ENCODE measurements at regions not wholly inside any gene's neighbourhood (a gene's known extent, or its start where the extent isn't known, plus 50 kb on each side); places are given as distances from the start of the nearest gene placed in this dataset.

GRCh38 chr5:61993295-61993927 lies 312.6 kb upstream of the KIF2A start:
- 52% methylated on average over 5 of the region's 7 CpGs for WGBS (ENCODE audit: low lambda C conversion rate)

More at GRCh38 chr5:61993295-61993927, 312.6 kb upstream of the KIF2A start:
- Histone ChIP-seq H3K9me3 (no peaks in the 10 kb centered on the region), H3K4me3 (ENCODE audit: low read depth in 2 of 2, low read length in 1 of 2) (no peak overlapping the region), H3K4me2 (no peak overlapping the region), H4K20me1 (ENCODE audit: insufficient read depth) (no peaks in the 10 kb centered on the region), H2AFZ (ENCODE audit: low read depth) (no peak overlapping the region), H3K36me3 (replicated peaks in 1 of 2; ENCODE audit: control insufficient read depth in 1 of 2, insufficient read depth in 2 of 2, low read length in 1 of 2) (no peaks in the 10 kb centered on the region), H3K4me1 (ENCODE audit: control insufficient read depth in 1 of 2, insufficient read depth in 2 of 2, low read depth in 1 of 2, low read length in 1 of 2) (peaks cover 0 to 10% of the 10 kb centered on the region in 2 experiments; a peak in 2 of 4 replicates), H3K9me2 (no peaks in the 10 kb centered on the region), H3K27me3 (ENCODE audit: insufficient read depth) (no peaks in the 10 kb centered on the region), H3F3A (replicated peaks; ENCODE audit: insufficient read depth) (no peaks in the 10 kb centered on the region), H3K27ac (ENCODE audit: low read depth in 2 of 2, low read length in 1 of 2) (no peak overlapping the region), H3K9ac (no peak overlapping the region), H3K79me2 (ENCODE audit: insufficient read depth) (no peaks in the 10 kb centered on the region)
- CTCF ChIA-PET: interaction anchor here (1.5 to 2.1 kb wide), 3 partner anchors 9 to 59 kb away, joined by 4 to 6 read pairs (median 4); no protein-coding TSS in a partner anchor
- DNase-seq: no peak
- POLR2A ChIA-PET: no interaction called here
- TF ChIP-seq TEAD4 (IDR thresholded peaks at IDR 0.05; ENCODE audit: borderline replicate concordance, insufficient read depth): no peak
- TF ChIP-seq NRF1 (IDR thresholded peaks at IDR 0.05; ENCODE audit: low read depth, low read length): no peak
- no peak for TF ChIP-seq IRF3 (IDR thresholded peaks at IDR 0.05; ENCODE audit: low read depth, low read length)
- no peak for TF ChIP-seq PBX3 (IDR thresholded peaks at IDR 0.05)
- no peak for TF ChIP-seq POLR2AphosphoS5 (IDR thresholded peaks at IDR 0.05; ENCODE audit: low read depth, low read length)
- no peak for TF ChIP-seq GATA2 (CRISPR knock-in tag; IDR thresholded peaks at IDR 0.05)
- no peak for TF ChIP-seq MEF2A (IDR thresholded peaks at IDR 0.05; ENCODE audit: borderline replicate concordance, low read depth)
- TF ChIP-seq CTCF (IDR thresholded peaks at IDR 0.05): no peak
- no peak for TF ChIP-seq JUND (IDR thresholded peaks at IDR 0.05)
- no peak for TF ChIP-seq FOSL2 (IDR thresholded peaks at IDR 0.05; ENCODE audit: borderline replicate concordance, low read depth)
- no peak for TF ChIP-seq MAX (IDR thresholded peaks at IDR 0.05; ENCODE audit: low read depth)
